ENCODE measurements at regions not wholly inside any gene's neighbourhood (a gene's known extent, or its start where the extent isn't known, plus 50 kb on each side); places are given as distances from the start of the nearest gene placed in this dataset.

- no peak for TF ChIP-seq CTCF (IDR thresholded peaks at IDR 0.05; ENCODE audit: low read depth, low read length)
- TF ChIP-seq MAX (IDR thresholded peaks at IDR 0.05; ENCODE audit: low read depth, low read length): no peak
- TF ChIP-seq POLR2A (IDR thresholded peaks at IDR 0.05; ENCODE audit: extremely low read depth, insufficient read length): no peak
These were observed 290.5 kb downstream of the HAPSTR1 start for GRCh38 chr16:9381905-9382304.

All from NB4 (cell line).